ENCODE measurements at regions not wholly inside any gene's neighbourhood (a gene's known extent, or its start where the extent isn't known, plus 50 kb on each side); places are given as distances from the start of the nearest gene placed in this dataset.

DNA sequence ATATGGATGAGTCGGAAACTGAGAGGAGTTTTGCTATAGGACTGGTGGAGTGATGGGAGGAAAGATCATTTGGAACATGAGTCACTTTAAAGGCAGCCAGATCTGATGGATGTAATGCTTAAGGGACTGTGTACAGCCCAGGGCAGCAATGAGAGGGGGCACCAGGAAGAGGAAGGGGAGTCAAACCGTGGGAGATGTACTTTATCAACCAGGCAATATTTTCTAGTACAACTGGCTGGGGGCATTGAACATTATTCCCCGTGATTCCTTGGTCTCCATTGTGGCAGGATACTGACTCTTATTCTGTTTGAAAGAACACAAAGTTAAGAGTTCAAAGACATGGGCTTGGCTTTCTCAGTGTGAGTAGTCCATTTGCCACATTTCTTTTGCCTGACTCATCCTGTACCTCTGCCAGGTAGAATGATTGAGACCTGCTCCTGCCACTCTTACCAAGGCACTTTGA is 268.2 kb upstream of the NR5A2 start:
- Histone ChIP-seq H4K20me1 (ENCODE audit: insufficient read depth) (no peaks in the 10 kb centered on the region), H3K36me3 (ENCODE audit: insufficient read depth) (no peaks in the 10 kb centered on the region), H3K4me1 (ENCODE audit: low read depth, poor library complexity, severe bottlenecking) (no peaks in the 10 kb centered on the region), H3K4me3 (IDR thresholded peaks at IDR 0.05; ENCODE audit: insufficient read depth, low read depth, low read length) (no peak overlapping the region), H3K27me3 (ENCODE audit: insufficient read depth, low read depth) (no peaks in the 10 kb centered on the region), H3K79me2 (ENCODE audit: insufficient read depth, low read depth) (no peaks in the 10 kb centered on the region), H3K27ac (no peak overlapping the region), H2AFZ (ENCODE audit: low read depth) (no peak overlapping the region), H3K4me2 (no peak overlapping the region), H3K9ac (no peak overlapping the region)
- TF ChIP-seq, protein P1, sequence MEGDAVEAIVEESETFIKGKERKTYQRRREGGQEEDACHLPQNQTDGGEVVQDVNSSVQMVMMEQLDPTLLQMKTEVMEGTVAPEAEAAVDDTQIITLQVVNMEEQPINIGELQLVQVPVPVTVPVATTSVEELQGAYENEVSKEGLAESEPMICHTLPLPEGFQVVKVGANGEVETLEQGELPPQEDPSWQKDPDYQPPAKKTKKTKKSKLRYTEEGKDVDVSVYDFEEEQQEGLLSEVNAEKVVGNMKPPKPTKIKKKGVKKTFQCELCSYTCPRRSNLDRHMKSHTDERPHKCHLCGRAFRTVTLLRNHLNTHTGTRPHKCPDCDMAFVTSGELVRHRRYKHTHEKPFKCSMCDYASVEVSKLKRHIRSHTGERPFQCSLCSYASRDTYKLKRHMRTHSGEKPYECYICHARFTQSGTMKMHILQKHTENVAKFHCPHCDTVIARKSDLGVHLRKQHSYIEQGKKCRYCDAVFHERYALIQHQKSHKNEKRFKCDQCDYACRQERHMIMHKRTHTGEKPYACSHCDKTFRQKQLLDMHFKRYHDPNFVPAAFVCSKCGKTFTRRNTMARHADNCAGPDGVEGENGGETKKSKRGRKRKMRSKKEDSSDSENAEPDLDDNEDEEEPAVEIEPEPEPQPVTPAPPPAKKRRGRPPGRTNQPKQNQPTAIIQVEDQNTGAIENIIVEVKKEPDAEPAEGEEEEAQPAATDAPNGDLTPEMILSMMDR (conservative IDR thresholded peaks at IDR 0.05; ENCODE audit: low read depth, low read length), result no peak

DNA sequence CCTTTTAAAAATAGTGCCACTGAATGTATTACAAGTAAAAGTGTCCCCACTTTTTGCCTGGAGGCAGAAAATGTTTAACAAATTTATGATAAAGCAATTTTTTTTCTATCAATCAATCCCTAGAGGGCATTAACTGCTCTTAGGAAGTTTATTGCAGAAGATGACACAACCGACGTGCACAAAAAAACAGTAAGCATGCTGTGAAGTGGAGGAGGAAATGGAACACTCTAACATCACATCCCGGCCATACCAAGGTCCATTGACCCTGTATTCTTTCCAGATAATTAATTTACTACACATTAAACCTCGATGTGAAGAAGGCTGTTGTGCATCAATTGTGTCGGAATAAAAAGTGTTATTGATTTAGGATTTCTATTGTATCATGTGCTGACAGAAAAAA is 264.9 kb upstream of the NR5A2 start:
- Histone ChIP-seq H2AFZ (ENCODE audit: low read depth) (no peak overlapping the region), H3K9ac (no peak overlapping the region), H3K4me2 (no peak overlapping the region), H3K27ac (no peak overlapping the region), H3K27me3 (ENCODE audit: insufficient read depth, low read depth) (no peaks in the 10 kb centered on the region), H3K36me3 (ENCODE audit: insufficient read depth) (no peaks in the 10 kb centered on the region), H3K4me1 (ENCODE audit: low read depth, poor library complexity, severe bottlenecking) (no peaks in the 10 kb centered on the region), H4K20me1 (ENCODE audit: insufficient read depth) (no peaks in the 10 kb centered on the region), H3K79me2 (ENCODE audit: insufficient read depth, low read depth) (no peaks in the 10 kb centered on the region), H3K4me3 (IDR thresholded peaks at IDR 0.05; ENCODE audit: insufficient read depth, low read depth, low read length) (no peak overlapping the region)
- TF ChIP-seq, protein P1 (conservative IDR thresholded peaks at IDR 0.05; ENCODE audit: low read depth, low read length), result no peak

DNA sequence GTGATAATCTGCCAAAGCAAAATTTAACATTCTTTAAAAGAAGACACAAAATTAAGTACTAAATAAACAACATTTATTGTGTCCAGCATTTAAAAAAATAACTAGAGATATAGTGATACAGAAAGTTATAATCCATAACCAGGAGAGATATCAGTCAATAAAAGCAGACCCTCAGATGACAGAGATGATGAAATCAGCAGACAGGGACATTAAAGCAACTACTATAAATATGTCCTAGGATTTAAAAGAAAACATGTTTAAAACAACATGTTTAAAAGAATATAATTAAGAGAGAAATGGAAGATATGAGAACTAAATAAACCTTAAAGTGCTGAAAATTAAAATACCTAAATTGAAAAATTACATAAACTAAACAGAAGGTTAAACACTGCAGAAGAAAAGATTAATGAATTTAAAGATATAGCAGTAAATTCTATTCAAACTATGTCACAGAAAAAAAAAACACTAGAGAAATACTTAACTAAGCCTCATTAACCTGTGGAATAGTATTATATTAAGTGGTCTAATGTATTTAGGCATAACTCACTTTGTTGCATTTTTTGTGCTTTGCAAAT is 261.2 kb upstream of the NR5A2 start:
- no peaks in the 10 kb centered on the region for H3K36me3 ChIP-seq (ENCODE audit: insufficient read depth)
- no peak overlapping the region for H2AFZ ChIP-seq (ENCODE audit: low read depth)
- no peak overlapping the region for H3K9ac ChIP-seq
- no peak overlapping the region for H3K4me3 ChIP-seq (IDR thresholded peaks at IDR 0.05; ENCODE audit: insufficient read depth, low read depth, low read length)
- no peak overlapping the region for H3K4me2 ChIP-seq
- TF ChIP-seq, protein P1 (conservative IDR thresholded peaks at IDR 0.05; ENCODE audit: low read depth, low read length), result no peak
- no peaks in the 10 kb centered on the region for H3K79me2 ChIP-seq (ENCODE audit: insufficient read depth, low read depth)
- no peaks in the 10 kb centered on the region for H3K4me1 ChIP-seq (ENCODE audit: low read depth, poor library complexity, severe bottlenecking)
- H3K27ac ChIP-seq, result no peak overlapping the region
- H3K27me3 ChIP-seq (ENCODE audit: insufficient read depth, low read depth), result no peaks in the 10 kb centered on the region
- no peaks in the 10 kb centered on the region for H4K20me1 ChIP-seq (ENCODE audit: insufficient read depth)

DNA sequence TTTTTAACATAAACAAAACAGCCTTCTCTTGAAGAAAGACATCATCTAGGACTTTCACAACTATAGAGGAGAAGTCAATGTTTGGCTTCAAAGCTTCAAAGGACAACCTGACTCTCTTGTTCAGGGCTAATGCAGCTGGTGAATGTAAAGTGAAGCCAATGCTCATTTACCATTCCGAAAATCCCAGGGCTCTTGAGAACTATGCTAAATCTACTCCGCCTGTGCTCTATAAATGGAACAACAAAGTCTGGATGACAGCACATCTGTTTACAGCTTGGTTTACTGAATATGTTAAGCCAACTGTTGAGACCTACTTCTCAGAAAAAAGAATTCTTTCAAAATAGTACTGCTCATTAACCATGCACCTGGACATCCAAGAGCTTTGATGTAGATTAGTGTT is 259.8 kb upstream of the NR5A2 start:
- no peaks in the 10 kb centered on the region for H3K36me3 ChIP-seq (ENCODE audit: insufficient read depth)
- H3K27ac ChIP-seq, result no peak overlapping the region
- H3K79me2 ChIP-seq (ENCODE audit: insufficient read depth, low read depth), result no peaks in the 10 kb centered on the region
- no peak overlapping the region for H3K9ac ChIP-seq
- H3K27me3 ChIP-seq (ENCODE audit: insufficient read depth, low read depth), result no peaks in the 10 kb centered on the region
- no peak overlapping the region for H3K4me3 ChIP-seq (IDR thresholded peaks at IDR 0.05; ENCODE audit: insufficient read depth, low read depth, low read length)
- no peaks in the 10 kb centered on the region for H3K4me1 ChIP-seq (ENCODE audit: low read depth, poor library complexity, severe bottlenecking)
- no peak overlapping the region for H3K4me2 ChIP-seq
- H4K20me1 ChIP-seq (ENCODE audit: insufficient read depth), result no peaks in the 10 kb centered on the region
- TF ChIP-seq, protein P1 (conservative IDR thresholded peaks at IDR 0.05; ENCODE audit: low read depth, low read length), result no peak
- H2AFZ ChIP-seq (ENCODE audit: low read depth), result no peak overlapping the region
